ENCODE measurements at regions not wholly inside any gene's neighbourhood (a gene's known extent, or its start where the extent isn't known, plus 50 kb on each side); places are given as distances from the start of the nearest gene placed in this dataset.

- DNase-seq: no peak
Measured at GRCh38 chr5:167155387-167156005, 1135.9 kb upstream of the WWC1 start.

GRCh38 chr5:167156446-167156845 lies 1135.0 kb upstream of the WWC1 start:
- no peak for DNase-seq

- DNase-seq: no peak
Measured at GRCh38 chr5:167158588-167158987, 1132.9 kb upstream of the WWC1 start.

- DNase-seq: no peak
Measured at GRCh38 chr5:167160388-167160787, 1131.1 kb upstream of the WWC1 start.

DNA sequence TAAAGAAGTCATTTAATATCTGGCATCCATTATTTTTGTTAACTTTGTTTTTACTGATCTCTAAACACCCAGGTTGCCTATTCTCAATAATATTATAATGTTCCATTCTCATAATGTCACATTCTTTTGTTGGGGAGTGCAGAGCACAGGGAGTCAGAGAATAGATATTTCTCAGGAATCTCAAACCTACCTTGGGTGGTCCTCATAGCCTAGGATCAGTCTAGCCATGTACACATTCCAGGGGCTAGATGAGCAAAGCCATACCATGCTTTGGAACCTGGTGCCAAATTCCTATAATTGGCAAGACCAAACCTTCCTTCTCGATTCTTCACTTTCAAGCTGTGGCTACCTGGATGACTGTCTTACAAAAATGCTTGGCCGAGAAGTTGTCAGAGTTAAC lies 1124.7 kb upstream of the WWC1 start:
- no peak for DNase-seq

DNA sequence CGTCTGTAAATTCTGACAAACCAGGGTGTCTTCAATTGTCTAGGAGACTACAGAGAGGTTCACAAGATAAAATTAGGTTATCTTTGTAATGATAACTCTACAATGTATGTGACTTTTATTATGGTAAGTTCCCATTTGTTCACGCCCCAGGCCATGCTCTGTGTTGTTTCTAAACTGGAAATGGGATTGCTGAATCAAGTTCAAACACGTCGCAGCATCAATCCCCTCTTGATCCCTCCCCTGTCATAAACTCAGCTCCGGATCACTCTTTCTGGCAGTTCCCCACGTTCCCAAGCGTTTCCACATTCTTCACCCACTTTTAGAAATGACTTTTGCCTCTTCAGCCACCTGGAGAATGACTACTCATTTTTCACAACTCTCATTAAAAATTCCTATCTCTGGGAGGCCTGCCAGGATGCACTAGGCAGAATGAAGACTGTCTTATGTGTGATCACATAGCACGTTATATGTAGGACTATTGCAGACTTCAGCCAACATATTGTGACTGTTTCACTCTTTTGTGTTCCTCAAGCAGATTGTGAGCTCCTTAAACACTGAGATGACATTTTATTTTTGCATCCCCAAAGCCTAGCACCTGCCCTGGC lies 1124.2 kb upstream of the WWC1 start:
- DNase-seq: no peak

GRCh38 chr5:167168971-167169370 lies 1122.5 kb upstream of the WWC1 start:
- DNase-seq: no peak

DNA sequence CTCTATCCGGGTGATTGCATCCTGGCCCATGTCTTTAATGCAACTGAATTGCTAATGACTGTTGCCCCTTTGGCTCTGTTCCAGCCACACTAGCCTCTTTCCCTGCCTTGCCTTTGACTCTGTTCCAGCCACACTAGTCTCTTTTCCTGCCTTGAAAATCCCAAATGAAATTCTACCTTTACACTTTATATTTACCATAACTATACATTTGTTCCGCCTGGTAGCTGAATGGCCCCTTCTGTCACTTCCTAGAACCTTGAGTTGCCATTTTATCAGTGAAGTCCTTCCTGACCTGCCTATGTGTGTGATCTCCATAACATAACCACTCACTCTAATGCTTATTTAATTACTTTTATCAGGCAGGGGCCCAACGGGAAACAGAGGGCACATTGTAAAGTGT lies 1120.4 kb upstream of the WWC1 start:
- no peak for DNase-seq

DNA sequence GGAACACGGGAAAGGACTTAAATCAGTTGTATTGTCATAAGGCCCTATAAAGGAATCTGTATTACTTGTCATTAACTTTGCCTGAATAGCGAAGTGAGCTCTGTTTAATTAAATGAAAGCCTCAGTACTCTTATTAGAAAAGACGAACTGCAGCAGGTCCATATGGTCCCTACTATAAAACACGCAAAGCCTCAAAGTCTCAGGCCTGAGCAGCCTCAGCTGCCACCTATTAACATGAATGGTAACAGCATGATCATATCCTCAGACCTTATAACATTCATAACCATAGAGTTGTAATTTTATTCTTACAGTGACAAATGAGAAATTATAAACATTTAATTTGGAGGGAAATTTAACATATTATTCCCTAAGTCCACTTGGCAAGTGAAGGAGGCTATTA lies 1113.7 kb upstream of the WWC1 start:
- no peak for DNase-seq

GRCh38 chr5:167180906-167181305 lies 1110.5 kb upstream of the WWC1 start:
- DNase-seq: no peak

- DNase-seq: no peak
Measured at GRCh38 chr5:167205881-167206280, 1085.6 kb upstream of the WWC1 start.

DNA sequence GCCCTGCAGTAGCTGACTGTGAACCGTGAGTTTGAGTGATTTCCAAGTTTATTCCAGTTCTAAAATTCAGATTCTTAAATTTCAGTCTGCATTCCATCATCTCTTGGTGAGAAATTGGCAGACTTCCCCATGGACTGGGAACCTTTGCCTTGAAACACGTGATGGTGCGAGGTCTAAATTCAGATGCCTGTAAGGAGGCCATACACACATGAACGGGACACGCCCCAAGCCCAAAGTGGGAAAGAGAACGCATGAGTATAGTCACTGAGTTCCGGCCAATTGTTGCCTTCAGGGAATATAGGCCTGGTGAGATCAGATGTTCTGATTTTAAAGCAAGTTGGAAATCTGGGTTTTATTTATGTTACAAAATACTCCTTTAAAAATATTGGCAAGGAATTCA lies 1084.4 kb upstream of the WWC1 start:
- DNase-seq: no peak

- DNase-seq: no peak
Measured at GRCh38 chr5:167208911-167209310, 1082.5 kb upstream of the WWC1 start.

DNA sequence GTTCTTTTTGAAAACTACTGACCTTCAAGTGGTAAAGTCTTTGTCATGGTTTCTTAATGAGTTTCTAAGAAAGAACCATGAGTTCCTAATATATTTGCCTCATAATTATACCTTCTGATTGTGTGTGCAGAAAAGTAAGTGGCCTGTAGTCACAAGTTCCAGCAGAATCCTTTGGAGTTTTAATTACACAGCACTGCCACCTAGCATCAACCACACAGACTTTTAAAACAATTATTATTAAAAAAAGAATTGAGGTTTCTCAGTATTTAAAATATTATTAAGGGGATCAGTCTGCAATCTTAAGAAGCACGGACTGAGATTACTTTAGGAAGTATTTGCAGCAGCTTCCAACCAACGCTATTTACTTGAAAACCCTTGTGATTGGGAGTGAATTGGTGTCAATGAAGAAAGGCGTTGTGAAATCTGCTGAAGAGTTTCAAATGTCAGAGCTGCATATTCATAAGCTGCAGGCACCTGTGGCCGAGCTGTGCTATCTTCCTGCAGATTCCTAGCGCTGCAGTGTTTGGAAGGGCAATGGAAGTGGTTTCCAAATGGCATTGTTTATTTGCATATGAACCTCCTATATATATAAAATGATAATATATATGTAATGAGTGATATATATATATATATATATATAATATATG lies 1074.2 kb upstream of the WWC1 start:
- DNase-seq: no peak

GRCh38 chr5:167219298-167219697 lies 1072.1 kb upstream of the WWC1 start:
- no peak for DNase-seq

GRCh38 chr5:167226386-167226785 lies 1065.1 kb upstream of the WWC1 start:
- no peak for DNase-seq

DNA sequence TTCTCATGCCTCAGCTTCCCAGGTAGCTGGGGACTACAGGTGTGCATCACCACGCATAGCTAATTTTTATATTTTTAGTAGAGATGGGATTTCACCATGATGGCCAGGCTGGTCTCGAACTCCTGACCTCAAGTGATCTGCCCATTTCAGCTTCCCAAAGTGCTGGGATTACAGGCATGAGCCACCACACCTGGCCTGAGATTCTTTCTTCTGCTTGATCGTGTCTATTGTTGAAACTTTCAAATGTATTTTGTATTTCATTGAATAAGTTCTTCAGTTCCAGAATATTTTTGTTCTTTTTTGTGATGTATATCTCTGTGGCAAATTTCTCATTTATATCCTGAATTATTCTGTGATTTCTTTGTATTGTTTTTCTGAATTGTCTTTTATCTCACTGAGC lies 1063.3 kb upstream of the WWC1 start:
- no peak for DNase-seq

- DNase-seq: peak; percentile 80
Measured at GRCh38 chr5:167229751-167230150, 1061.7 kb upstream of the WWC1 start.

DNA sequence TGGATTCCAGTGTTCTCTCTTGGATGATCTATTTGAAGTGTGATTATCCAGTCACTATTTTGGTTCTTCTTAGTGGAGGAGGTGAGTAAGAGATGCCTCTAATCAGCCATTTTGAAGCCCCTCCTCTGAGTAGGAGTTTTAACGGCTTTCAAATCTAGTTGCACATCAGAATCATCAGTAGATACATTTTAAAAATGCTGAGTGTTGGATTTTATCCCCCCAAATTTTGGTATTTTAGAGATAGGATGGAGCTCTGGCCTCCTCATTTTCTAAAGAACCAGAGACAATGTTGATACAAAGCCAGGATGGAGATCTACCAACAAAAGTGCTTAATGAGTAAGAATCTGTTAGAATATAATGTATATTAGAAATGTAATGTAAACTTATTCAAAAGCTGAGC lies 1061.0 kb upstream of the WWC1 start:
- DNase-seq: no peak

DNA sequence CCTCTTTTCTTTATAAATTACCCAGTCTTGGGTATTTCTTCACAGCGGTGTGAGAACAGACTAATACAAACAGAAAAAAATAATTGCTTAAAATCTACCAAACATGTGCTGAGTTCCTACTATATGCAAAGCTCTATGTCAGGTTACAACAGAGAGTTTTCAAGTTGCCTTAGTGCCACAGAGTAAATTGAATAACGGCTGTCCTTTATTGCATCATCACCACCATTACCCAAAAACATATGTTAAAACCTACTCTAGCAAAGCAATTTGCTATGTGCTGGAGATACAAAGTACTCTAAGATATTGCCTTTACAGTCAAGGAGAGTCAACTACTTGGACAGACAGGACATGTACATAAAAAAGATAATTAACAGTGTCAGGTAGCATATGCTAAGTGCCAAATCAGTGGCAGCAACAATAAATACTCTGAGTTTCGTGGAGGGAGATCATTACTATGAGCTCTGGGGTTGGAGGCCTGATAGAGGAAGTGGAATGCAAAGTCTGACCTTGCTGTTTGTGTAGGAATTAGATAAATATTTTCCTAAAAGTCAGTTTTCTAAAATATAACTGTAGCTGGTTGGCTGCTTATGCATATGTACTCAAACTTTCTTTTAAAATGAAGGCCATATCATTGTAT lies 1058.7 kb upstream of the WWC1 start:
- DNase-seq: no peak

GRCh38 chr5:167233507-167234220 lies 1057.8 kb upstream of the WWC1 start:
- no peak for DNase-seq

DNA sequence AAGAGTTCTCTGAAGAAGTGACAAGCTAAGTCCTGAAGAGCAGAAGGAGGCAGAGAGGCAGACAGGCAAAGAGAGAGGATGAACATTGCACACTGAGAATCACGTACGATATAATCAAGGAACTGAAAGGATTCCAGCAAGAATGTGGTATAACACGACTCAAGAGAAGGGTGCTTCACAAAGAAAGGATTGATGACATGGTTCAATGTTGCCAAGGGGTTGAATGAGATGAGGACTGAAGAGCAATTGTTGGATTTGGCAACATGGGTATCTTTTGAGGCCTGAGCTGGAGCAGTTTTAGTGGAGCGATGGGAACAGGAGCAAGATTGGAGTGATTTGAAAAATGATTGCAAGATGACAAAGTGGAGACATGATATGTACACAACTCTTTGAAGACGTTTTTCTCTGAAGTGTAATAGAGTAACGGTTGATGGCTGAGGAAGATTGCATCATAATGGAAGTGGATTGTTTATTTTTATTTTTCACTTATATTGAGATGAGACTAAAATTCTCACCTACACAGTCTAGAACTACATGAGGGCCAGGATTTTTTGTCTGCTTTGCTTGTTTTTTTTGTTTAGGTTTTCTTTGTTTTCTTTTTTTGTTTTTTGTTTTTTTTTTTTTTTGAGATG lies 1049.9 kb upstream of the WWC1 start:
- DNase-seq: no peak

GRCh38 chr5:167242701-167243100 lies 1048.7 kb upstream of the WWC1 start:
- no peak for DNase-seq

Measured in islet precursor cell (in vitro differentiated cells).